ENCODE measurements at regions not wholly inside any gene's neighbourhood (a gene's known extent, or its start where the extent isn't known, plus 50 kb on each side); places are given as distances from the start of the nearest gene placed in this dataset.

DNA sequence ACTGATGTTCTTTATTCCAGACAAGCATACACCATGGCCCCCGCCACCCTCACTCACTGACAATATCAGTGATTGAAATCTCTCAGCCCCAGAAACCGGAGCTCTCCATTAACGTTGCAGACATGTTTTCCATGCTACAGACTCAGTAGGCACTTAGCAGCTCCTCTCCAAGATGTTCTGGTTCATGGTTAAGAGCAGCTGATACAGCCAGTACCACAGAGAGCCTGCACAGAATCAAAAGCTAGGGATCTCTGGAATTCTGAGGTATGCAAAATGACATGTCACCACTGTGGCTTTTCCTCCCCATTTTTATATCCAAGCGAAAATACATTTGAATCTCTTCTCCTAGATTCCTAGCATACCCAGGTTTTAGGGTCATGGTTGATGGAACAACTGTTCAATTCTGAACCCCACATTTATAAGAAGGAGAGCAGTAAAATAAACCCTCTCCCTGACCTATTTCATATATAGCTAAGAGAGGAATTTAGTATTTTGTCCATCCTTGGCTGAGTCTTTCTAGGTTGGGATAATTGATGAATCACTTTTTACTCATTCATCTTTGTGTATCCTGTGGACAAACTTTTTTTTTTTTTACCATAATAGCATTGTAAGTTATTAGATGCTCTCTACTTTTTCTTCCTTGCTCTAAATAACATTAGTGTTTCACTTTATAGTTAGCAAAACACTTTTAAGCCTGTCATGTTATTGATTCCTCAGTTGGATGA, 488.4 kb upstream of the PIK3C3 start:
- Histone ChIP-seq H3K27me3 (replicated peaks in 2 of 5; ENCODE audit: control insufficient read depth in 4 of 5, insufficient read depth in 5 of 5, low read length in 4 of 5) (peaks cover 0 to 2% (median 0%) of the 10 kb centered on the region in 5 experiments), H3K4me1 (ENCODE audit: control extremely low read depth in 1 of 4, control insufficient read depth in 4 of 4, insufficient read depth in 4 of 4, low read length in 3 of 4) (no peaks in the 10 kb centered on the region), H3K36me3 (ENCODE audit: control insufficient read depth in 4 of 4, insufficient read depth in 4 of 4, low read length in 3 of 4) (no peaks in the 10 kb centered on the region), H3K9me3 (ENCODE audit: control extremely low read depth in 1 of 5, control insufficient read depth in 4 of 5, insufficient read depth in 2 of 5, low read depth in 1 of 5, low read length in 4 of 5) (no peaks in the 10 kb centered on the region), H3K4me3 (ENCODE audit: control insufficient read depth in 1 of 7, extremely low read depth in 1 of 7, insufficient read depth in 4 of 7, low read depth in 2 of 7, low read length in 6 of 7) (no peak overlapping the region), H3K27ac (ENCODE audit: insufficient read depth in 1 of 2, low read depth in 1 of 2, low read length in 2 of 2, poor library complexity in 1 of 2, severe bottlenecking in 2 of 2) (no peak overlapping the region)
- ChIA-PET CTCF (no interaction called here), POLR2A (no interaction called here)
- no peak for DNase-seq
- 94% methylated on average over 4 of the region's 4 CpGs for WGBS (ENCODE audit: insufficient coverage)

DNA sequence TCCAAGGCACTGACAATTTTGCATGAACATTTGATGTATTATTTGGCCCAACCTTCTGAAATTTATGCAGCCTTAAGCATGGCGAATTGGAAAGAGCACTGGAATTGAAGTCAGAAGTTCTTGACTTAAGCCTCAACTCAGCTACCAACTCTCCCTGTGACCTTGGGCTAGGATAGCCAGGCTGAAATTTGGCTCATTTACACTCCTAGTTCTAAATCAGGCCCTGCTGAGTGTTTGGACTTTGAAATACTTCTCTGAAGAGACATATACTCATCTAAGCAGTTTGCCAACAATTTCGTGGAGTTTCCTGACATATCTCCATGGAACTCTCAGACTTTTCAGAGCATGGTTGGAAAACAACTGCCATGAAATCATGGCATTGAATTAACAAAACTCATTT, 489.6 kb upstream of the PIK3C3 start:
- no peak for DNase-seq
- no peaks in the 10 kb centered on the region for H3K4me1 ChIP-seq (ENCODE audit: control extremely low read depth in 1 of 4, control insufficient read depth in 4 of 4, insufficient read depth in 4 of 4, low read length in 3 of 4)
- H3K27ac ChIP-seq (ENCODE audit: insufficient read depth in 1 of 2, low read depth in 1 of 2, low read length in 2 of 2, poor library complexity in 1 of 2, severe bottlenecking in 2 of 2), result no peak overlapping the region
- POLR2A ChIA-PET, result no interaction called here
- no peaks in the 10 kb centered on the region for H3K9me3 ChIP-seq (ENCODE audit: control extremely low read depth in 1 of 5, control insufficient read depth in 4 of 5, insufficient read depth in 2 of 5, low read depth in 1 of 5, low read length in 4 of 5)
- H3K36me3 ChIP-seq (ENCODE audit: control insufficient read depth in 4 of 4, insufficient read depth in 4 of 4, low read length in 3 of 4), result no peaks in the 10 kb centered on the region
- WGBS (ENCODE audit: insufficient coverage), result 100% methylated on average over 2 of the region's 2 CpGs
- H3K27me3 ChIP-seq (replicated peaks in 2 of 5; ENCODE audit: control insufficient read depth in 4 of 5, insufficient read depth in 5 of 5, low read length in 4 of 5), result peaks cover 0 to 2% (median 0%) of the 10 kb centered on the region in 5 experiments
- CTCF ChIA-PET, result no interaction called here
- no peak overlapping the region for H3K4me3 ChIP-seq (ENCODE audit: control insufficient read depth in 1 of 7, extremely low read depth in 1 of 7, insufficient read depth in 4 of 7, low read depth in 2 of 7, low read length in 6 of 7)

DNA sequence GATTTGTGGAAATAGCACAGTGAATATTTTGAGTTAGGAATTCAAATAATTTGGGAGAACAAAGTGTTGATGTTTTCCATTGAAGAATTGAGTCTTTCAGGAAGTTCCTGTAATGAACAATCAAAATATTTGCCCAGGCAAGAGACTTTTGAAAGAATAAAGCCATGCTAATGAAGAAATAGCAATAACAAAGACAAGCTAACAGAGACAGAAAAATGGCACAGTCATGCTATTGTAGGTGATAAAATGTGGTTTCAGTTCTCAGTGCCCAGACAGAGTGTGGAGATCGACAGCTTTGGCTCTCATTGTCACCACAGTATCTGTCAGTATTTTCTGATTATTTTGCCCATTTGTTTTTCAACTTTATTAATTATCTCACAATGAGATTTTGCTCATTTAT, 490.8 kb upstream of the PIK3C3 start:
- Histone ChIP-seq H3K4me3 (ENCODE audit: control insufficient read depth in 1 of 7, extremely low read depth in 1 of 7, insufficient read depth in 4 of 7, low read depth in 2 of 7, low read length in 6 of 7) (no peak overlapping the region), H3K27me3 (replicated peaks in 2 of 5; ENCODE audit: control insufficient read depth in 4 of 5, insufficient read depth in 5 of 5, low read length in 4 of 5) (peaks cover 0 to 2% (median 0%) of the 10 kb centered on the region in 5 experiments), H3K9me3 (ENCODE audit: control extremely low read depth in 1 of 5, control insufficient read depth in 4 of 5, insufficient read depth in 2 of 5, low read depth in 1 of 5, low read length in 4 of 5) (no peaks in the 10 kb centered on the region), H3K36me3 (ENCODE audit: control insufficient read depth in 4 of 4, insufficient read depth in 4 of 4, low read length in 3 of 4) (no peaks in the 10 kb centered on the region), H3K27ac (ENCODE audit: insufficient read depth in 1 of 2, low read depth in 1 of 2, low read length in 2 of 2, poor library complexity in 1 of 2, severe bottlenecking in 2 of 2) (no peak overlapping the region), H3K4me1 (ENCODE audit: control extremely low read depth in 1 of 4, control insufficient read depth in 4 of 4, insufficient read depth in 4 of 4, low read length in 3 of 4) (no peaks in the 10 kb centered on the region)
- ChIA-PET POLR2A (no interaction called here), CTCF (no interaction called here)
- WGBS (ENCODE audit: insufficient coverage), result no CpG with 5 or more reads among the region's 1 CpG
- DNase-seq, result no peak

DNA sequence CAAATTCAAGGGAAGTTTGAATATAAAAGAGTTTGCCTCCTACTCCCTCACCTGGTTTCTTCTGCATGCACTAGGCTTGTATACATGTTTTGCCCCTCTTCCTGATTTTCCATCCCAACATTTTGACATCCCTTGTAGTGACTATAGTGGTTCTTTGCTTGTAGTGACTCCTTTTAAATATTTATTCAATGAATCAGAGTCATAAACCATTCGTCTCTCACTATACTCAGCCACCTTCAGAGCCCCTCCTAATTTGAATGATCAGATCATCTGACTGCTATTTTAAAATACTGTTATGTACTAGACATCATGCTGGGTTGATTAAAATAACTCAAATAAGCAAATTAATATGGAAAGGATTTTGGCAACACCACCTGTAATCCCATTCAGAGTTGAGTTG, 492.1 kb upstream of the PIK3C3 start:
- Histone ChIP-seq H3K27me3 (replicated peaks in 2 of 5; ENCODE audit: control insufficient read depth in 4 of 5, insufficient read depth in 5 of 5, low read length in 4 of 5) (peaks cover 0 to 2% (median 0%) of the 10 kb centered on the region in 5 experiments), H3K27ac (ENCODE audit: insufficient read depth in 1 of 2, low read depth in 1 of 2, low read length in 2 of 2, poor library complexity in 1 of 2, severe bottlenecking in 2 of 2) (no peak overlapping the region), H3K4me1 (ENCODE audit: control extremely low read depth in 1 of 4, control insufficient read depth in 4 of 4, insufficient read depth in 4 of 4, low read length in 3 of 4) (no peaks in the 10 kb centered on the region), H3K4me3 (ENCODE audit: control insufficient read depth in 1 of 7, extremely low read depth in 1 of 7, insufficient read depth in 4 of 7, low read depth in 2 of 7, low read length in 6 of 7) (no peak overlapping the region), H3K9me3 (ENCODE audit: control extremely low read depth in 1 of 5, control insufficient read depth in 4 of 5, insufficient read depth in 2 of 5, low read depth in 1 of 5, low read length in 4 of 5) (no peaks in the 10 kb centered on the region), H3K36me3 (ENCODE audit: control insufficient read depth in 4 of 4, insufficient read depth in 4 of 4, low read length in 3 of 4) (no peaks in the 10 kb centered on the region)
- ChIA-PET CTCF (no interaction called here), POLR2A (no interaction called here)
- no CpG with 5 or more reads among the region's 1 CpG for WGBS (ENCODE audit: insufficient coverage)
- no peak for DNase-seq

DNA sequence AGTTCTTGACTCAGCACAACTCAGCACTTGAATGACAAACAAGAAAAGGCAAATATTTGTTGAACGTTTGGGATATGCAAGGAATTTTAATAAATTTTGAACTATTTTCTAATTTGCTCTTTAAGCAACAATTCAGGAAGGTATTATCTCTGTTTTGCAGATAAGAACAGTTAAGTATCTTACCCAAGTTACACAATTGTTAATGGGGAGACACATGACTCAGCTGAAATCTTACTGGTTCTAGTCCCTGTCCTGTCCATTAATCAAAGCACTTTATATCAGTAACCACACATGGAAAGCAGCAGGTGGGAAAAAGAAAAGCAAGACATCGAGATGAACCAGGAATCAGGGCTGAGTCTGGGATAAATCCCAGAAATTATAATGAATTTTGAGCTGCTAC, 493.9 kb upstream of the PIK3C3 start:
- Histone ChIP-seq H3K27ac (ENCODE audit: insufficient read depth in 1 of 2, low read depth in 1 of 2, low read length in 2 of 2, poor library complexity in 1 of 2, severe bottlenecking in 2 of 2) (no peak overlapping the region), H3K4me3 (ENCODE audit: control insufficient read depth in 1 of 7, extremely low read depth in 1 of 7, insufficient read depth in 4 of 7, low read depth in 2 of 7, low read length in 6 of 7) (no peak overlapping the region), H3K4me1 (ENCODE audit: control extremely low read depth in 1 of 4, control insufficient read depth in 4 of 4, insufficient read depth in 4 of 4, low read length in 3 of 4) (no peaks in the 10 kb centered on the region), H3K9me3 (ENCODE audit: control extremely low read depth in 1 of 5, control insufficient read depth in 4 of 5, insufficient read depth in 2 of 5, low read depth in 1 of 5, low read length in 4 of 5) (no peaks in the 10 kb centered on the region), H3K27me3 (replicated peaks in 2 of 5; ENCODE audit: control insufficient read depth in 4 of 5, insufficient read depth in 5 of 5, low read length in 4 of 5) (peaks cover 0 to 2% (median 0%) of the 10 kb centered on the region in 5 experiments), H3K36me3 (ENCODE audit: control insufficient read depth in 4 of 4, insufficient read depth in 4 of 4, low read length in 3 of 4) (no peaks in the 10 kb centered on the region)
- ChIA-PET CTCF (no interaction called here), POLR2A (no interaction called here)
- no CpG with 5 or more reads among the region's 2 CpGs for WGBS (ENCODE audit: insufficient coverage)
- no peak for DNase-seq

DNA sequence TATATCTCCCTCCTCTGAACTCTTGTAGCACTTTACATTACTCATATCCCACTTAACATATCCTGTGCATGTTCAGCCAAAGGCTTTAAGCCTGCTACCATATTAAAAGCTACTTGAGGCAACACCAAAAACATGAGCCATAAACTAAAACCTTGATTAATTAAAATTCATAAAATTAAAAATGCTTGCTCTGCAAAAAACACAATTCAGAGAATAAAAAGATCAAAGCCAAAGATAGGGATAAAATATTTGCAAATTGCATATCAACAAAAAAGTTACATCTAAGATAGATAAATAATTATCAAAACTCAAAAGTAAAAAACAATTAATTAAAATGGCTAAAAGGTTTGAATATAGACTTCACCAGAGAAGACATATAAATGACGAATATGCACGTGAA, 495.4 kb upstream of the PIK3C3 start:
- no peak overlapping the region for H3K4me3 ChIP-seq (ENCODE audit: control insufficient read depth in 1 of 7, extremely low read depth in 1 of 7, insufficient read depth in 4 of 7, low read depth in 2 of 7, low read length in 6 of 7)
- H3K27me3 ChIP-seq (replicated peaks in 2 of 5; ENCODE audit: control insufficient read depth in 4 of 5, insufficient read depth in 5 of 5, low read length in 4 of 5), result peaks cover 0 to 2% (median 0%) of the 10 kb centered on the region in 5 experiments
- no peak for DNase-seq
- no CpG with 5 or more reads among the region's 2 CpGs for WGBS (ENCODE audit: insufficient coverage)
- H3K9me3 ChIP-seq (ENCODE audit: control extremely low read depth in 1 of 5, control insufficient read depth in 4 of 5, insufficient read depth in 2 of 5, low read depth in 1 of 5, low read length in 4 of 5), result no peaks in the 10 kb centered on the region
- POLR2A ChIA-PET, result no interaction called here
- no peaks in the 10 kb centered on the region for H3K36me3 ChIP-seq (ENCODE audit: control insufficient read depth in 4 of 4, insufficient read depth in 4 of 4, low read length in 3 of 4)
- H3K4me1 ChIP-seq (ENCODE audit: control extremely low read depth in 1 of 4, control insufficient read depth in 4 of 4, insufficient read depth in 4 of 4, low read length in 3 of 4), result no peaks in the 10 kb centered on the region
- CTCF ChIA-PET, result no interaction called here
- H3K27ac ChIP-seq (ENCODE audit: insufficient read depth in 1 of 2, low read depth in 1 of 2, low read length in 2 of 2, poor library complexity in 1 of 2, severe bottlenecking in 2 of 2), result no peak overlapping the region

DNA sequence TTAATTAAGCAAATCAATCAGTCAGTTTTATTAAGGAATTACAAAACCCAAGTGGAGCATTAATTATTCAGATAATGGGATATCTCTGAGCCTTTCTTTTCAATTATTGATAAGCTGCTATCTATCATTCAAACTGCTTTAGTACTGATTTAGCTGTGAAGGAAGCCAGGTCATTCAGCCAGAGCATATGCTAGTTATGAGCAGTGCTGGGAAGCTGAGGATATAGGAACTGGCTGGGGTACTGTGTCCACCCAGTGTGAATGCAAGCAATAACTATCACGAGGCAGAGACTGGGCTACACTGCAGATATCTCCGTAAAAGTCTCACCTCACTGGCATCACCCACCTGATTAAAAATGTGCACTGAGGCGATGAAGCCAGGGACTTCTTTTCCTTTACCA, 496.7 kb upstream of the PIK3C3 start:
- Histone ChIP-seq H3K4me3 (ENCODE audit: control insufficient read depth in 1 of 7, extremely low read depth in 1 of 7, insufficient read depth in 4 of 7, low read depth in 2 of 7, low read length in 6 of 7) (no peak overlapping the region), H3K9me3 (ENCODE audit: control extremely low read depth in 1 of 5, control insufficient read depth in 4 of 5, insufficient read depth in 2 of 5, low read depth in 1 of 5, low read length in 4 of 5) (no peaks in the 10 kb centered on the region), H3K27me3 (replicated peaks in 2 of 5; ENCODE audit: control insufficient read depth in 4 of 5, insufficient read depth in 5 of 5, low read length in 4 of 5) (no peaks in the 10 kb centered on the region), H3K36me3 (ENCODE audit: control insufficient read depth in 4 of 4, insufficient read depth in 4 of 4, low read length in 3 of 4) (no peaks in the 10 kb centered on the region), H3K27ac (ENCODE audit: insufficient read depth in 1 of 2, low read depth in 1 of 2, low read length in 2 of 2, poor library complexity in 1 of 2, severe bottlenecking in 2 of 2) (no peak overlapping the region), H3K4me1 (ENCODE audit: control extremely low read depth in 1 of 4, control insufficient read depth in 4 of 4, insufficient read depth in 4 of 4, low read length in 3 of 4) (no peaks in the 10 kb centered on the region)
- DNase-seq, result no peak
- 100% methylated on average over 2 of the region's 3 CpGs for WGBS (ENCODE audit: insufficient coverage)
- CTCF ChIA-PET, result no interaction called here
- POLR2A ChIA-PET, result no interaction called here
